Common myeloid progenitor, CD34-positive (primary cell): ENCODE measurements at regions not wholly inside any gene's neighbourhood (a gene's known extent, or its start where the extent isn't known, plus 50 kb on each side); places are given as distances from the start of the nearest gene placed in this dataset.

Experiments used
- CTCF ChIA-PET: fragments of 350-600 bp; sonication (Branson Sonifier 250); formaldehyde crosslinking; loops from one replicate; lab custom pipeline; 2021; ENCODE audit warnings: antibody characterized with exemption; lab: Charles Lee
- POLR2A ChIA-PET: fragments of 350-600 bp; sonication (Branson Sonifier 250); formaldehyde crosslinking; loops from one replicate; lab custom pipeline; 2021; ENCODE audit warnings: antibody characterized with exemption; lab: Charles Lee
- DNase-seq, 3 donors: peaks; one replicate each; pipeline versions ENCODE4 v3.0.0 to v3.0.0-alpha.2; 2013
- H3K27ac ChIP-seq, 2 experiments: 1 replicate in 1 of 2; 2 replicates in 1 of 2; pipeline ENCODE4 v1.7.0; 2013; ENCODE audit warnings: inconsistent platforms in 2 of 2, low read length in 2 of 2, mild to moderate bottlenecking in 2 of 2, low read depth in 1 of 2, moderate library complexity in 1 of 2; ENCODE audit not compliant: severe bottlenecking in 2 of 2, insufficient read depth in 1 of 2, poor library complexity in 1 of 2
- H3K27me3 ChIP-seq, 5 experiments: replicated peaks in 2 of 5; 1 replicate in 3 of 5; 2 replicates in 2 of 5; pipeline versions ENCODE4 v1.6.1 to v1.7.0; 2013; ENCODE audit warnings: low read length in 4 of 5, mild to moderate bottlenecking in 2 of 5, moderate library complexity in 2 of 5, inconsistent platforms in 1 of 5; ENCODE audit not compliant: insufficient read depth in 5 of 5, control insufficient read depth in 4 of 5
- H3K36me3 ChIP-seq, 4 experiments: 1 replicate in 2 of 4; 2 replicates in 2 of 4; pipeline versions ENCODE4 v1.6.1 to v1.7.0; 2013; ENCODE audit warnings: low read length in 3 of 4, control low read depth in 1 of 4, mild to moderate bottlenecking in 1 of 4; ENCODE audit not compliant: control insufficient read depth in 4 of 4, insufficient read depth in 4 of 4
- H3K4me1 ChIP-seq, 4 experiments: 1 replicate in 3 of 4; 2 replicates in 1 of 4; pipeline versions ENCODE4 v1.6.1 to v1.7.1; 2013; ENCODE audit warnings: low read length in 3 of 4, mild to moderate bottlenecking in 3 of 4, control low read depth in 1 of 4, inconsistent platforms in 1 of 4, moderate library complexity in 1 of 4; ENCODE audit not compliant: control insufficient read depth in 4 of 4, insufficient read depth in 4 of 4; ENCODE audit errors: control extremely low read depth in 1 of 4
- H3K4me3 ChIP-seq, 7 experiments: 1 replicate in 4 of 7; 2 replicates in 3 of 7; pipeline versions ENCODE4 v1.5.1 to v1.7.0; 2013; ENCODE audit warnings: mild to moderate bottlenecking in 7 of 7, low read length in 6 of 7, moderate library complexity in 6 of 7, inconsistent platforms in 2 of 7, low read depth in 2 of 7, control low read depth in 1 of 7; ENCODE audit not compliant: insufficient read depth in 4 of 7, control insufficient read depth in 1 of 7; ENCODE audit errors: extremely low read depth in 1 of 7
- H3K9me3 ChIP-seq, 5 experiments: 1 replicate in 4 of 5; 2 replicates in 1 of 5; pipeline versions ENCODE4 v1.6.1 to v1.7.1; 2013; ENCODE audit warnings: low read length in 4 of 5, mild to moderate bottlenecking in 2 of 5, inconsistent platforms in 1 of 5, low read depth in 1 of 5, moderate library complexity in 1 of 5; ENCODE audit not compliant: control insufficient read depth in 4 of 5, insufficient read depth in 2 of 5; ENCODE audit errors: control extremely low read depth in 1 of 5
- WGBS: methylation state at CpG from one replicate; pipeline ENCODE4 v1.1.5; 2013; ENCODE audit not compliant: insufficient coverage; 5-methylcytosine and 5-hydroxymethylcytosine counted together

- H3K4me1 ChIP-seq = no peaks in the 10 kb centered on the region
- no peaks in the 10 kb centered on the region for H3K9me3 ChIP-seq
- no peaks in the 10 kb centered on the region for H3K27me3 ChIP-seq
- no peaks in the 10 kb centered on the region for H3K36me3 ChIP-seq
- 50% methylated on average over 1 of the region's 1 CpG for WGBS
- no peak for DNase-seq
- H3K4me3 ChIP-seq = no peak overlapping the region
- no peak overlapping the region for H3K27ac ChIP-seq
- POLR2A ChIA-PET = no interaction called here
- CTCF ChIA-PET = no interaction called here
Measured at GRCh38 chr2:162968306-162968705, 129.7 kb upstream of the KCNH7 start.

- WGBS = no CpG with 5 or more reads among the region's 1 CpG
- no peaks in the 10 kb centered on the region for H3K27me3 ChIP-seq
- CTCF ChIA-PET = no interaction called here
- H3K9me3 ChIP-seq = no peaks in the 10 kb centered on the region
- H3K36me3 ChIP-seq = no peaks in the 10 kb centered on the region
- no peaks in the 10 kb centered on the region for H3K4me1 ChIP-seq
- no peak for DNase-seq
- POLR2A ChIA-PET = no interaction called here
- no peak overlapping the region for H3K27ac ChIP-seq
- no peak overlapping the region for H3K4me3 ChIP-seq
Measured at GRCh38 chr2:162967811-162968210, 129.2 kb upstream of the KCNH7 start.

GRCh38 chr2:162967147-162967546, 128.6 kb upstream of the KCNH7 start:
- no peak for DNase-seq
- Histone ChIP-seq H3K4me3 (no peak overlapping the region), H3K27ac (no peak overlapping the region), H3K9me3 (no peaks in the 10 kb centered on the region), H3K36me3 (no peaks in the 10 kb centered on the region), H3K27me3 (no peaks in the 10 kb centered on the region), H3K4me1 (no peaks in the 10 kb centered on the region)
- POLR2A ChIA-PET = no interaction called here
- CTCF ChIA-PET = no interaction called here
- 43% methylated on average over 1 of the region's 3 CpGs for WGBS

- no peaks in the 10 kb centered on the region for H3K4me1 ChIP-seq
- no peaks in the 10 kb centered on the region for H3K36me3 ChIP-seq
- CTCF ChIA-PET = no interaction called here
- no peaks in the 10 kb centered on the region for H3K9me3 ChIP-seq
- H3K27ac ChIP-seq = no peak overlapping the region
- 100% methylated on average over 1 of the region's 5 CpGs for WGBS
- no peaks in the 10 kb centered on the region for H3K27me3 ChIP-seq
- POLR2A ChIA-PET = no interaction called here
- H3K4me3 ChIP-seq = no peak overlapping the region
- DNase-seq = no peak
Measured at GRCh38 chr2:162965191-162965590, 126.6 kb upstream of the KCNH7 start.

- no peaks in the 10 kb centered on the region for H3K36me3 ChIP-seq
- no peak for DNase-seq
- H3K27ac ChIP-seq = no peak overlapping the region
- H3K4me3 ChIP-seq = no peak overlapping the region
- H3K4me1 ChIP-seq = no peaks in the 10 kb centered on the region
- no peaks in the 10 kb centered on the region for H3K27me3 ChIP-seq
- ChIA-PET CTCF (no interaction called here), POLR2A (no interaction called here)
- WGBS = 93% methylated on average over 3 of the region's 3 CpGs
- no peaks in the 10 kb centered on the region for H3K9me3 ChIP-seq
Measured at GRCh38 chr2:162964513-162964912, 125.9 kb upstream of the KCNH7 start.

- Histone ChIP-seq H3K27ac (no peak overlapping the region), H3K4me3 (no peak overlapping the region), H3K9me3 (no peaks in the 10 kb centered on the region), H3K4me1 (no peaks in the 10 kb centered on the region), H3K36me3 (no peaks in the 10 kb centered on the region), H3K27me3 (no peaks in the 10 kb centered on the region)
- ChIA-PET CTCF (no interaction called here), POLR2A (no interaction called here)
- DNase-seq = no peak
Measured at GRCh38 chr2:162963156-162963555, 124.6 kb upstream of the KCNH7 start.

- Histone ChIP-seq H3K4me3 (no peak overlapping the region), H3K27ac (no peak overlapping the region), H3K4me1 (peaks cover 0 to 4% (median 0%) of the 10 kb centered on the region in 4 experiments), H3K9me3 (peaks cover 0 to 9% (median 0%) of the 10 kb centered on the region in 5 experiments), H3K27me3 (no peaks in the 10 kb centered on the region), H3K36me3 (no peaks in the 10 kb centered on the region)
- CTCF ChIA-PET = no interaction called here
- POLR2A ChIA-PET = no interaction called here
- DNase-seq = no peak
- no CpG with 5 or more reads among the region's 2 CpGs for WGBS
Measured at GRCh38 chr2:162945785-162946184, 107.2 kb upstream of the KCNH7 start.
